HG03097 (cell line): ENCODE measurements at regions not wholly inside any gene's neighbourhood (a gene's known extent, or its start where the extent isn't known, plus 50 kb on each side); places are given as distances from the start of the nearest gene placed in this dataset.
"Not testable (repeated sequence)": the region's sequence is repeated elsewhere in the genome, so short reads cannot be mapped to it uniquely, and the experiment has no call there.

Experiments used
- ATAC-seq: cut with Tn5 transposase; IDR thresholded peaks from one replicate; pipeline ENCODE4 v1.9.1; 2021; ENCODE audit not compliant: unreplicated experiment, low FRiP score

DNA sequence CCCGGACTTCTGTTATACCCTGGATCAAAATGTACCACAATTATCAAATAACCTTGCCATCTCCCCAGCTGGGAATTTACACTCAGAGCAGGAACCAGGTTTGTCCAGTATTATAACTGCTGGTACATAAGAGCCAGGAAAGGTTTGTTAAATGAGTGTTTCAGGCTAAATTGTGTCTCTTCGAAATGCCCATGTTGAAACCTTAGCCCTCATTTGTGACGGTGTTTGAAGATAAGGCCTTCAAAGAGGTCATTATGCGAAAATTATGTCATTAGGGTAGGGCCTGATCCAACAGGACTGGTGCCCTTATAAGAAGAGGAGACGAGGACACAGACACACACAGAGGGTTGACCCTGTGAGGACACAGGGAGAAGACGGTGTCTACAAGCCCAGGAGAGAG lies 73.5 kb upstream of the DHRSX start:
- no peak for ATAC-seq

DNA sequence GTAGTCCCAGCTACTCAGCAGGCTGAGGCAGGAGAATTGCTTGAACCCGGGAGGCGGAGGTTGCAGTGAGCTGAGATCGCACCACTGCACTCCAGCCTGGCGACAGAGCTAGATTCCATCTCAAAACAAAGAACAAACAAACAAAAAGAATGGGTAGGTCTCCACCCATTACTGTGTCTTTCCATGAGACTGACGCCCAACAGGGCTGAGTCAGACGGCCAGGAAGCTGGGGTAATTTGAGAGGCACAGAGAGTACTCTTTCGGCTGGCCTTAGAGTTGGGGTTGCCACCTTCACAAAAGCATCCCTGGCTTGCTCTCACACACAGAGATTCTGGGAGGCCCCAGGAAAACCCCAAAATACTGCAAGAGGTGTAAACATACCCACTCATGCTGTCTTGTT lies 72.0 kb upstream of the DHRSX start:
- ATAC-seq = no peak

DNA sequence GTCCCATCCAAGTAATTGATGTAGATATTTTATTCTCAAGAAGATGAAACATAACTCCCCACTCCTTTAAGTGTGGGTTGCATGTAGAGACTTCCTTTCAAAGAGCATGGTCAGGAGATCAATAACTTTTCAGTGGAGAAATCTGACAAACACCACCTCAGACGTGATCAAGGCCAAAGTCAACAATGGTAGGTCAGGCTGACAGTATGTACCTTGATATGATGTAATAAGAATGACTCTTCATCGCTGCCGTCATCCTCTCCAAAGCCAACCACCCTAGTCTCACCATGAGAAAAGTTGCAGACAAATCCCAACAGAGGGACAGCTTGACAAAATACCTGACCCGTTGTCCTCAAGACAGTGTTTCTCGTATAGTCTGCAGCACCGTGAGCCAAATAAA lies 67.3 kb upstream of the DHRSX start:
- ATAC-seq = no peak

DNA sequence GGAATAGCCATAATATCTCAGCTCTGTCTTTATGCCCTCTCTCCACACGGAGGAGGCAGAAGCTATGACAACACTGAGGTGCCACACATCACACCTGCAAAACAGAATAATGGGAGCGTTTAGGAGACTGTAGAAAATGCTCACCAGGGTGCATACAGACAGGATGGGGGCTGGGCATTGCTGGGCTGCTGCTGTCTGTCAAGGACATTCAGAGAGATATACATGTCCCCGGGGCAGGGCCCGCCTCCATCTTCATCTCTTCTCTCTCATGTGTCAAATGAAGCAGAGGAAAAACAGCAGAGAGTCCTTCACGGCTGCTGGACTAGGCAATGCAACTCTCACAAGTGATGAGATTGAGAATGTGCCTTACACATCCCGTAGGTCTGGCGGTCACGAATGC lies 65.3 kb upstream of the DHRSX start:
- no peak for ATAC-seq

DNA sequence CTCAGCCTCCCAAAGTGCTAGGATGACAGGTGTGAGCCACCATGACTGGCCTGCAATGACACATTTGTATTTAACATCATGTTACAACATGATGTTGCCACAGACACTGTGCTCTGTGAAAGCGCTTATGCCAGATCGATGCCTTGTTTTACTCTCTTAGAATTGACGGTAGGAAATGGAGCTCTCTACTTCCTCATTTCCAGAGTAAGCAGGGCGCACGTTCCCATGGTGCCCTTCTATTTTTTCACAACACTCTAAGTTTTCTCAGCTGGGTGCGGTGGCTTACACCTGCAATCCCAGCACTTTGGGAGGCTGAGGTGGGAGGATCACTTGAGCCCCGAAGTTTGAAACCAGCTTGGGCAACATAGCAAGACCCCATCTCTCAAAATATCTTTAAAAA lies 60.7 kb upstream of the DHRSX start:
- no peak for ATAC-seq

DNA sequence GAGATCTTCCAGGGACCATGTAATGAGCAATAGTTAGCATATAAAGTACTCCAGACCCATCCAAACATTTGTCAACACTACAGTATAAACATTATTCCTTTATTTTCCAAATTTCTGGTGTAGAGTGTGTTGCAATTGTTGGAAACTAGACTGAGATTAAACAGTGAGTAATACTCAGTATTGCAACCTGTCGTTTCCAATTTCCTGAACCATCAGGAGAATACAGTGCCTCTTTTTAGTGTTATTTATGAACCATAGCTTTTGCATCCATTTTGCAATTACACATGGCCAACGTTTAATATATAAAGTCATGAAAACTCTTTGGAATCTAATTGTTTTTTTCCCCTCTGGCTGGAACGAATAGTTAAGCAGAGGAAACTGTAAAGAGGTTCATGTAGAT lies 58.3 kb upstream of the DHRSX start:
- ATAC-seq = no peak

DNA sequence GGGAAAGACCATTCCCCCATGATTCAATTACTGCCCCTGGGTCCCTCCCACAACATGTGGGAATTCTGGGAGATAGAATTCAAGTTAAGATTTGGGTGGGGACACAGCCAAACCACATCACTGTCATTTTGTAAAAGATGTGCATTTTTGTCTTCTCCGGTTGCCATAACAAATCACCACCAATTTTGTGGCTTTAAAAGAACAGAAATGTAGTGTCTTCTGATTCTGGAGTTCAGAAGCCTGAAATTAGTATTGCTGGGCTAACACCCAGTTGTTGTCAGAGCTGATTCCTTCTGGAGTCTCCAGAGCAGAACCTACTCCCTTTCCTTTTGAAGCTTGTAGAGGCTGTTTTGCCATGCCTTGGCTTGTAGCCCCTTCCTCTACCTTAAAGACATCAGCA lies 54.1 kb upstream of the DHRSX start:
- no peak for ATAC-seq

DNA sequence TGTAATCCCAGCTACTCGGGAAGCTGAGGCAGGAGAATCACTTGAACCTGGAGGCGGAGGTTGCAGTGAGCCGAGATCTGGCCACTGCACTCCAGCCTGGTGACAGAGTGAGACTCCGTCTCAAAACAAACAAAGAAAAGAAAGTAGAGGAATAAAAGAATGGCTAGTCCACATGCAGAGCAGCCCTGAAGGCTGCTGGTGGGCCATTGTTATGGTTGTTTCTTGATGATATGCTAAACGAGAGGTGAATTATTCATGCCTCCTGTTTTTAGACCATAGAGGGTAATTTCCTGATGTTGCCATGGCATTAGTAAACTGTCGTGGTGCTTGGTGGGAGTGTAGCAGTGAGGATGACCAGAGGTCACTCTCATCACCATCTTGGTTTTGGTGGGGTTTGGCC lies 53.3 kb upstream of the DHRSX start:
- not testable (repeated sequence) for ATAC-seq

DNA sequence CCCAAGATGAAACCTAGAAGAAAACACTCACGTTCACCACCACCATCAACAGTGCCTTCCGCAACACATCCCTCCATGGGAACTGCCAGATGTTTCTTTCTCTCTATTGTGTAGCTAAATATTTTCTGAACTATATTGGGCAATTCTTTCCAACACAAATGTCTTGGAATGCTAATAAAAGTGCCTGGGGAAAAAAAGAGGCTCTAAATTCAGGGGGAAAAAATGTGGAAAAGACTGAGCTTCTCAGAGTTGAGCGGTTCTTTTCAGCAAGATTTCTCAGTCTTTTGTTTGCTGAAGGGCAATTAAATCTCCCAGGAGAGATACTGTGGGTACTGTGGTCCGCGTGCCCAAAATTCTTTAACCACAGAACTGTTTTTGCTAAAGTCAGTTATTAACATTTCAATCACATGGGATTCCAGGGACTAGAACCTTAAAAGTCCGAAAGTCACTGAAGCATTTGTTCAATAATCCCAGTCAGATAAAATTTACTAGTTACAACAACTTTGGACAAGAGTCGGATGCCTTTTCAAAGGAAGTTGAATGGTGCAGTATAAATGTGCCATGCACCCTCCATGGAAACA lies 51.9 kb upstream of the DHRSX start:
- no peak for ATAC-seq

DNA sequence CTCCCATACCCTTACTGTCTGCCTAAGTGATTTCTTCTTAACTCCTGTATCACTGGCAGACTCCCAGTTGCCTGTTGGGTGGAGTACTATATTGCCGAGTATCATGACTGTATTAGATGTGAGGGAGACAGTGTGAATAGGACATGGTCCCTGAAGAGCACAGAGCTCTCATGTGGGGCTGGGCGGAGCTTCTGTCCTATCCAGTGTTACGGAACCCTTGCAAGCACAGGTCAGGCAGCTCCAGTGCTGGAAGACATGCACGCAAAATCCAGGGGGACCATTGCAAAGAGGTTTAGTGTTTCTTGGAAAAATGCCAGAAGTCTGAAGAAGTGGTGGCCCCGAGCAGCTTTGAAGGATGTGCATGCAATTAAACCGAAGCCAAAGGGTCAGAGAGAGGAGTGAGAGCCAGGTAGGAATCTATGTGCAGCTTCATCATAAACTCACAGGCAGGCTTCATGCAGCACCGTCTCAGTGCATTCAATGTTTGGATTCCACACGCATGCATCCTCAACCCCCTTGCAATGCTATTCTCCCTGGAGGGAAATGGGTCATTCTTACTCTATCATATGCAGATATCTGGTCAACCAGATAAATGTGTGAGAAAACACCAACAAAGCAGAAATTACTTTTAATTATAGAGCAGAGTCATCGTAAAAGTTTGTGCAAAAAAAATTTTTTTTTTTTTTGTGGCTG lies 49.7 kb upstream of the DHRSX start:
- no peak for ATAC-seq
